WTC11 (cell line): ENCODE measurements at regions not wholly inside any gene's neighbourhood (a gene's known extent, or its start where the extent isn't known, plus 50 kb on each side); places are given as distances from the start of the nearest gene placed in this dataset.

Source experiments
- ATAC-seq: fragments of 200-7000 bp; cut with Tn5 transposase; 2 replicates; pipeline ENCODE4 v1.10.0; 2021; ENCODE audit warnings: mild to moderate bottlenecking, moderate library complexity
- CTCF ChIA-PET: fragments of 300-600 bp; sonication (Branson Sonifier 250); formaldehyde crosslinking; loops from one replicate; lab custom pipeline; 2021; ENCODE audit warnings: antibody characterized with exemption; lab: Charles Lee
- POLR2A ChIA-PET: fragments of 350-600 bp; sonication (Branson Sonifier 250); formaldehyde crosslinking; loops from one replicate; lab custom pipeline; 2021; ENCODE audit warnings: antibody characterized with exemption; lab: Charles Lee
- DNase-seq: peaks from one replicate; pipeline ENCODE4 v3.0.0; 2021; ENCODE audit warnings: low spot score
- H3K27ac Mint-ChIP-seq: 2 replicates; pipeline ENCODE4 v1.8.0; 2021; ENCODE audit warnings: mixed read lengths
- H3K27me3 Mint-ChIP-seq: 2 replicates; pipeline ENCODE4 v1.8.0; 2021; ENCODE audit warnings: low read depth, mild to moderate bottlenecking, moderate library complexity, mixed read lengths
- H3K36me3 Mint-ChIP-seq: 2 replicates; pipeline ENCODE4 v1.8.0; 2021; ENCODE audit warnings: mixed read lengths
- H3K4me1 Mint-ChIP-seq: 2 replicates; pipeline ENCODE4 v1.8.0; 2022; ENCODE audit warnings: mixed read lengths
- H3K4me3 Mint-ChIP-seq: 2 replicates; pipeline ENCODE4 v1.8.0; 2021; ENCODE audit warnings: mild to moderate bottlenecking, moderate library complexity, mixed read lengths
- H3K9me3 Mint-ChIP-seq: 2 replicates; pipeline ENCODE4 v1.8.0; 2021; ENCODE audit warnings: mixed read lengths
- ATF6 ChIP-seq: sonication (generic); formaldehyde crosslinking; IDR thresholded peaks from 2 replicates; pipeline ENCODE4 v1.8.1; 2023; ENCODE audit warnings: mild to moderate bottlenecking, missing genetic modification reagents
- CREM ChIP-seq: sonication (generic); formaldehyde crosslinking; IDR thresholded peaks from 2 replicates; pipeline ENCODE4 v1.8.1; 2022; ENCODE audit warnings: mild to moderate bottlenecking, missing genetic modification reagents, moderate library complexity
- ELF4 ChIP-seq: sonication (generic); formaldehyde crosslinking; IDR thresholded peaks from 2 replicates; pipeline ENCODE4 v1.8.1; 2022; ENCODE audit warnings: low read depth, mild to moderate bottlenecking, moderate library complexity, missing genetic modification reagents
- JAZF1 ChIP-seq: fragments of 250-450 bp; sonication (Bioruptor Pico); IDR thresholded peaks from 2 replicates; pipeline ENCODE4 v1.9.0; 2021; ENCODE audit warnings: moderate library complexity, mild to moderate bottlenecking, inconsistent platforms
- KAT7 ChIP-seq: sonication (generic); formaldehyde crosslinking; IDR thresholded peaks from 2 replicates; pipeline ENCODE4 v1.8.1; 2023; ENCODE audit warnings: missing genetic modification reagents, mild to moderate bottlenecking, borderline replicate concordance
- MYBL2 ChIP-seq: sonication (generic); formaldehyde crosslinking; IDR thresholded peaks from 2 replicates; pipeline ENCODE4 v1.8.1; 2023; ENCODE audit warnings: mild to moderate bottlenecking, moderate library complexity, missing genetic modification reagents
- NR1H2 ChIP-seq: sonication (generic); formaldehyde crosslinking; IDR thresholded peaks from 2 replicates; pipeline ENCODE4 v1.9.0; 2021; ENCODE audit warnings: mild to moderate bottlenecking, moderate library complexity, missing genetic modification reagents
- RORB ChIP-seq: fragments of 250-450 bp; sonication (Bioruptor Pico); IDR thresholded peaks from 2 replicates; pipeline ENCODE4 v1.9.0; 2021; ENCODE audit warnings: mild to moderate bottlenecking
- SP1 ChIP-seq: sonication (generic); formaldehyde crosslinking; conservative IDR thresholded peaks from 2 replicates; pipeline ENCODE4 v1.8.1; 2022; ENCODE audit warnings: missing genetic modification reagents
- STAT6 ChIP-seq: sonication (generic); formaldehyde crosslinking; conservative IDR thresholded peaks from 2 replicates; pipeline ENCODE4 v1.8.1; 2023; ENCODE audit warnings: mild to moderate bottlenecking, low read depth, missing genetic modification reagents, moderate library complexity
- ZMAT4 ChIP-seq: fragments of 250-450 bp; sonication (Bioruptor Pico); IDR thresholded peaks from 2 replicates; pipeline ENCODE4 v1.9.0; 2021; ENCODE audit warnings: mild to moderate bottlenecking
- ZNF121 ChIP-seq: sonication (generic); formaldehyde crosslinking; IDR thresholded peaks from 2 replicates; pipeline ENCODE4 v1.8.0; 2023; ENCODE audit warnings: missing genetic modification reagents
- ZNF263 ChIP-seq: sonication (generic); formaldehyde crosslinking; IDR thresholded peaks from 2 replicates; pipeline ENCODE4 v1.8.1; 2022; ENCODE audit warnings: low read depth, mild to moderate bottlenecking, moderate library complexity, missing genetic modification reagents
- TF ChIP-seq, protein P1 (sequence below): sonication (generic); formaldehyde crosslinking; IDR thresholded peaks from 2 replicates; pipeline ENCODE4 v1.8.0; 2023; ENCODE audit warnings: missing genetic modification reagents, mild to moderate bottlenecking, borderline replicate concordance
- TF ChIP-seq, protein P2 (sequence below): sonication (generic); formaldehyde crosslinking; IDR thresholded peaks from 2 replicates; pipeline ENCODE4 v1.8.0; 2022; ENCODE audit warnings: mild to moderate bottlenecking, missing genetic modification reagents
- TF ChIP-seq, protein P3 (sequence below): sonication (generic); formaldehyde crosslinking; IDR thresholded peaks from 2 replicates; pipeline ENCODE4 v1.8.0; 2022; ENCODE audit warnings: mild to moderate bottlenecking, missing genetic modification reagents

DNA sequence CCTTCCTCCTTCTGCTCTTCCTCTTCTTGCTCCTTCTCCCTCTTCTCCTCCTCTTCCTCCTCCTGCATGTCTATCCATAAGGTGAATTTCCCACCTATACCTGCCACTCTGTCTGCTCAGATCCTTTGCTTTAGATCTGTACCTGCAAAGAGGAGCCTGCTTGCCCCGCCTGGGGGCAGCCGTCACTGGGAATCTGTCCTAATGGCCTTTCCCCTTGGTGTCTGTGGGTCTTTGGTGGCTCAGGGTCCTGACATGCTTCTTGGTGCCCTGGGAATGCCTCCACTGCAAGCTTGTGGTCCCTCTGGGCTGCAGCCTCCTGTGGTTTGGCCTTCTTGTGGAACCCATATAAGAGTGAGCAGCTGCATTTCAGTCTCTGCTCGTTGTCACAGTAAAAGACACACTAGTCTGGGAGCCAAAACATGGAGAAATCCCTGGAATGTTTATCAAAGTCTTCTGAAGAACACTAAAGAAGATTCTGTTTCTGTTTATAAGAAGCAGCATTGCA is 79.5 kb upstream of the CSF3R start (continued):
- TF ChIP-seq, protein P1, sequence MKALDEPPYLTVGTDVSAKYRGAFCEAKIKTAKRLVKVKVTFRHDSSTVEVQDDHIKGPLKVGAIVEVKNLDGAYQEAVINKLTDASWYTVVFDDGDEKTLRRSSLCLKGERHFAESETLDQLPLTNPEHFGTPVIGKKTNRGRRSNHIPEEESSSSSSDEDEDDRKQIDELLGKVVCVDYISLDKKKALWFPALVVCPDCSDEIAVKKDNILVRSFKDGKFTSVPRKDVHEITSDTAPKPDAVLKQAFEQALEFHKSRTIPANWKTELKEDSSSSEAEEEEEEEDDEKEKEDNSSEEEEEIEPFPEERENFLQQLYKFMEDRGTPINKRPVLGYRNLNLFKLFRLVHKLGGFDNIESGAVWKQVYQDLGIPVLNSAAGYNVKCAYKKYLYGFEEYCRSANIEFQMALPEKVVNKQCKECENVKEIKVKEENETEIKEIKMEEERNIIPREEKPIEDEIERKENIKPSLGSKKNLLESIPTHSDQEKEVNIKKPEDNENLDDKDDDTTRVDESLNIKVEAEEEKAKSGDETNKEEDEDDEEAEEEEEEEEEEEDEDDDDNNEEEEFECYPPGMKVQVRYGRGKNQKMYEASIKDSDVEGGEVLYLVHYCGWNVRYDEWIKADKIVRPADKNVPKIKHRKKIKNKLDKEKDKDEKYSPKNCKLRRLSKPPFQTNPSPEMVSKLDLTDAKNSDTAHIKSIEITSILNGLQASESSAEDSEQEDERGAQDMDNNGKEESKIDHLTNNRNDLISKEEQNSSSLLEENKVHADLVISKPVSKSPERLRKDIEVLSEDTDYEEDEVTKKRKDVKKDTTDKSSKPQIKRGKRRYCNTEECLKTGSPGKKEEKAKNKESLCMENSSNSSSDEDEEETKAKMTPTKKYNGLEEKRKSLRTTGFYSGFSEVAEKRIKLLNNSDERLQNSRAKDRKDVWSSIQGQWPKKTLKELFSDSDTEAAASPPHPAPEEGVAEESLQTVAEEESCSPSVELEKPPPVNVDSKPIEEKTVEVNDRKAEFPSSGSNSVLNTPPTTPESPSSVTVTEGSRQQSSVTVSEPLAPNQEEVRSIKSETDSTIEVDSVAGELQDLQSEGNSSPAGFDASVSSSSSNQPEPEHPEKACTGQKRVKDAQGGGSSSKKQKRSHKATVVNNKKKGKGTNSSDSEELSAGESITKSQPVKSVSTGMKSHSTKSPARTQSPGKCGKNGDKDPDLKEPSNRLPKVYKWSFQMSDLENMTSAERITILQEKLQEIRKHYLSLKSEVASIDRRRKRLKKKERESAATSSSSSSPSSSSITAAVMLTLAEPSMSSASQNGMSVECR (CRISPR knock-in tag), result no peak
- TF ChIP-seq CREM (CRISPR knock-in tag), result no peak
- TF ChIP-seq, protein P2, sequence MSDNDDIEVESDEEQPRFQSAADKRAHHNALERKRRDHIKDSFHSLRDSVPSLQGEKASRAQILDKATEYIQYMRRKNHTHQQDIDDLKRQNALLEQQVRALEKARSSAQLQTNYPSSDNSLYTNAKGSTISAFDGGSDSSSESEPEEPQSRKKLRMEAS (CRISPR knock-in tag), result no peak
- TF ChIP-seq NR1H2 (CRISPR knock-in tag), result no peak
- no peak for TF ChIP-seq JAZF1
- no peak for TF ChIP-seq ZMAT4 (CRISPR knock-in tag)

DNA sequence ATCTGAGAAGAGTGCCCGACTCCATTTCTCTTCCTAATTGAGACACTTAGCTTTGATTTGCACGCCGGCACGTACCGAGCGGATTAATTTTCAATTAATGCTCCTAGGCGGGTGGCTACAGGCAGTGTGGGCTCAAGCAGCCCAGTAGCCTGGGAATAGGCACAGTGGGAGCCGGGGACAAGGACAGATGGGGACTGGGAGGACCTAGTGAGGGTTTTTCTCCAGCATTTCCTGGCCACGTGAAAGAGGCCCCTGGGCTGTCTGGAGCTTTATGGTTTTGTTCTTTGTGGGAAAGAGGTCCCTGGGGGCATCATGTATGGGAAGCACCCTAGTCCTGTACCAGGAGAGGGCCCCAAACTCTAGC is 78.6 kb upstream of the CSF3R start:
- POLR2A ChIA-PET, result no interaction called here
- H3K36me3 Mint-ChIP-seq, result no peaks in the 10 kb centered on the region
- no peaks in the 10 kb centered on the region; the same call in 1 of the 2 replicates for H3K27me3 Mint-ChIP-seq
- ATAC-seq (no peak), DNase-seq (no peak)
- TF ChIP-seq ELF4 (CRISPR knock-in tag), result no peak
- no peak for TF ChIP-seq SP1 (CRISPR knock-in tag)
- TF ChIP-seq KAT7 (CRISPR knock-in tag), result no peak
- CTCF ChIA-PET, result interaction anchor here (0.9 to 1.5 kb wide), 2 partner anchors 15 to 48 kb away, joined by 3 to 8 read pairs; no protein-coding TSS in a partner anchor
- no peak overlapping the region for H3K27ac Mint-ChIP-seq
- no peak overlapping the region for H3K4me3 Mint-ChIP-seq
- no peaks in the 10 kb centered on the region for H3K9me3 Mint-ChIP-seq
- peaks cover 5% of the 10 kb centered on the region for H3K4me1 Mint-ChIP-seq

DNA sequence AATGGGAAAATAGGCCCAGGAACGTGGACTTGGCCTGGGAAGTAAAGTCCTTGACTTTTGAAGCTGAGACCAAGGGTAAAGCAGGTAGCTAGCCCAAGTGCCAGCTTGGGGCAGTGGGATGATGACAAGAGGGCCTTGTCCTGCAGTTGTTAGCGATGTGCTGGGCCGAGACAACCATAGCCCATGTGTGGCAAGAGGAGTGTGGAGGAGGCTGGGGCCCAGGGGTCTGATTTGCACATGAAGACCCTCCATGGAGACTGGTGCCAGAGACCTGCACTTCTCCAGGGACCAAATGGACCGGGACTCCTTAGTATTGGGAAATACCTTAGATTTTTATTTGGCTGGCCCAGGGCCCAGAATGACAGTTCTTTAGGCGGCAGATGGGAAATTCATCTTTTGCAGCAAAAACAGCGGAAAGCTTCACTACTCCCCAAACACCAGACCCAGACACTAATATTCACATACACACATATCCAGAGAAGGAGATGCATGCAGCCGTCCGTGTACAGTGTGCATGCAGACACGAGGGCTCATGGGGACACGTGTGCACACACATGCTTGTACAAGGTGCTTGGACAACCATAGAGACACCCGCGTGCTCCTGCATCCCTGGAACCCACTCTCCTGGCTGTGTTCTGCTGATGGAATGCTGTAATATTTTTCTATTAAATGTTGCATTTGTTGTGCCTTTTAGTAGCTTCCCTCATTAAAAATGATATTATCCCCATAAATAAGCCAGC is 78.1 kb upstream of the CSF3R start:
- ChIA-PET CTCF (interaction anchor here (0.9 to 1.5 kb wide), 2 partner anchors 16 to 49 kb away, joined by 3 to 8 read pairs; no protein-coding TSS in a partner anchor), POLR2A (no interaction called here)
- Mint-ChIP-seq H3K4me1 (no peaks in the 10 kb centered on the region), H3K27ac (no peak overlapping the region), H3K4me3 (no peak overlapping the region), H3K27me3 (no peaks in the 10 kb centered on the region; the same call in 1 of the 2 replicates), H3K9me3 (no peaks in the 10 kb centered on the region), H3K36me3 (no peaks in the 10 kb centered on the region)
- ATAC-seq, result no peak
- no peak for DNase-seq
- TF ChIP-seq, protein P3, sequence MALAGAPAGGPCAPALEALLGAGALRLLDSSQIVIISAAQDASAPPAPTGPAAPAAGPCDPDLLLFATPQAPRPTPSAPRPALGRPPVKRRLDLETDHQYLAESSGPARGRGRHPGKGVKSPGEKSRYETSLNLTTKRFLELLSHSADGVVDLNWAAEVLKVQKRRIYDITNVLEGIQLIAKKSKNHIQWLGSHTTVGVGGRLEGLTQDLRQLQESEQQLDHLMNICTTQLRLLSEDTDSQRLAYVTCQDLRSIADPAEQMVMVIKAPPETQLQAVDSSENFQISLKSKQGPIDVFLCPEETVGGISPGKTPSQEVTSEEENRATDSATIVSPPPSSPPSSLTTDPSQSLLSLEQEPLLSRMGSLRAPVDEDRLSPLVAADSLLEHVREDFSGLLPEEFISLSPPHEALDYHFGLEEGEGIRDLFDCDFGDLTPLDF (CRISPR knock-in tag), result no peak
- no peak for TF ChIP-seq NR1H2 (CRISPR knock-in tag)
- no peak for TF ChIP-seq ZNF121 (CRISPR knock-in tag)
- no peak for TF ChIP-seq MYBL2
- TF ChIP-seq RORB (CRISPR knock-in tag), result no peak
- no peak for TF ChIP-seq STAT6 (CRISPR knock-in tag)
- no peak for TF ChIP-seq ZNF263 (CRISPR knock-in tag)
- TF ChIP-seq SP1 (CRISPR knock-in tag), result no peak
- TF ChIP-seq ATF6 (CRISPR knock-in tag), result no peak
